MM.1S (cell line): ENCODE measurements at regions not wholly inside any gene's neighbourhood (a gene's known extent, or its start where the extent isn't known, plus 50 kb on each side); places are given as distances from the start of the nearest gene placed in this dataset.
"Not testable (repeated sequence)": the region's sequence is repeated elsewhere in the genome, so short reads cannot be mapped to it uniquely, and the experiment has no call there.

Source experiments
- EZH2 ChIP-seq: fragments of 300-600 bp; sonication (generic); optimal IDR thresholded peaks from 2 replicates; pipeline ENCODE3; 2017; ENCODE audit warnings: low read depth, mild to moderate bottlenecking, antibody characterized with exemption, low read length, mixed read lengths
- EZH2phosphoT487 ChIP-seq: fragments of 300-600 bp; sonication (generic); IDR thresholded peaks from 2 replicates; pipeline ENCODE4 v1.6.1; 2018; ENCODE audit warnings: antibody characterized with exemption, low read length
- TF ChIP-seq, protein P1 (sequence below): fragments of 300-600 bp; sonication (generic); IDR thresholded peaks from 2 replicates; pipeline ENCODE4 v1.5.1; 2016; ENCODE audit warnings: antibody characterized with exemption, low read length, mixed read lengths

DNA sequence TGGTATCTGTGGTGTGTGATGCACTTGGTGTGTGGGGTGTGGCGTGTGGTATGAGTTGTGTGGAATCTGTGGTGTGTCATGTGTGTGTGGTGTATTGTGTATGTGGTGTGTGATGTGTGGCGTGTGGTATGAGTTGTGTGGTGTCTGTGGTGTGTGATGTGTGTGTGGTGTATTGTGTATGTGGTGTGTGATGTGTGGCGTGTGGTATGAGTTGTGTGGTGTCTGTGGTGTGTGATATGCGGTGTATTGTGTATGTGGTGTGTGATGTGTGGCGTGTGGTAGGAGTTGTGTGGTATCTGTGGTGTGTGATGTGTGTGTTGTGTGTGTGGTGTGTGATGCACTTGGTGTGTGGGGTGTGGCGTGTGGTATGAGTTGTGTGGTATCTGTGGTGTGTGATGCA is 271.7 kb upstream of the IRX1 start:
- TF ChIP-seq, protein P1, sequence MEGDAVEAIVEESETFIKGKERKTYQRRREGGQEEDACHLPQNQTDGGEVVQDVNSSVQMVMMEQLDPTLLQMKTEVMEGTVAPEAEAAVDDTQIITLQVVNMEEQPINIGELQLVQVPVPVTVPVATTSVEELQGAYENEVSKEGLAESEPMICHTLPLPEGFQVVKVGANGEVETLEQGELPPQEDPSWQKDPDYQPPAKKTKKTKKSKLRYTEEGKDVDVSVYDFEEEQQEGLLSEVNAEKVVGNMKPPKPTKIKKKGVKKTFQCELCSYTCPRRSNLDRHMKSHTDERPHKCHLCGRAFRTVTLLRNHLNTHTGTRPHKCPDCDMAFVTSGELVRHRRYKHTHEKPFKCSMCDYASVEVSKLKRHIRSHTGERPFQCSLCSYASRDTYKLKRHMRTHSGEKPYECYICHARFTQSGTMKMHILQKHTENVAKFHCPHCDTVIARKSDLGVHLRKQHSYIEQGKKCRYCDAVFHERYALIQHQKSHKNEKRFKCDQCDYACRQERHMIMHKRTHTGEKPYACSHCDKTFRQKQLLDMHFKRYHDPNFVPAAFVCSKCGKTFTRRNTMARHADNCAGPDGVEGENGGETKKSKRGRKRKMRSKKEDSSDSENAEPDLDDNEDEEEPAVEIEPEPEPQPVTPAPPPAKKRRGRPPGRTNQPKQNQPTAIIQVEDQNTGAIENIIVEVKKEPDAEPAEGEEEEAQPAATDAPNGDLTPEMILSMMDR = not testable (repeated sequence)
- TF ChIP-seq EZH2, EZH2phosphoT487: not testable (repeated sequence)
